ENCODE measurements at regions not wholly inside any gene's neighbourhood (a gene's known extent, or its start where the extent isn't known, plus 50 kb on each side); places are given as distances from the start of the nearest gene placed in this dataset.
A peak's percentile ranks its signal among the peaks of the same experiment; 100 is the strongest.

- Histone ChIP-seq H3K27ac (ENCODE audit: extremely low read depth, low read depth, low read length) (no peak overlapping the region), H3K4me1 (replicated peaks in 1 of 2; ENCODE audit: control insufficient read depth in 2 of 2, insufficient read depth in 2 of 2, low read length in 2 of 2) (no peaks in the 10 kb centered on the region), H3K9ac (ENCODE audit: insufficient read depth in 1 of 2, low read depth in 2 of 2, low read length in 2 of 2) (no peak overlapping the region), H3K4me2 (ENCODE audit: insufficient read depth, low read length) (no peak overlapping the region), H3K27me3 (ENCODE audit: control insufficient read depth in 2 of 2, insufficient read depth in 2 of 2, low read length in 2 of 2) (no peaks in the 10 kb centered on the region), H2AFZ (ENCODE audit: low read depth, low read length) (no peak overlapping the region), H3K4me3 (no peak overlapping the region), H3K79me2 (ENCODE audit: control insufficient read depth, insufficient read depth, low read length) (no peaks in the 10 kb centered on the region), H3K9me1 (ENCODE audit: control insufficient read depth, insufficient read depth, low read length) (no peaks in the 10 kb centered on the region), H4K20me1 (replicated peaks; ENCODE audit: control insufficient read depth, insufficient read depth, low read length) (no peaks in the 10 kb centered on the region), H3K9me3 (replicated peaks; ENCODE audit: control insufficient read depth, insufficient read depth, low read depth, low read length) (no peaks in the 10 kb centered on the region), H3K36me3 (ENCODE audit: control insufficient read depth, insufficient read depth, low read length) (no peaks in the 10 kb centered on the region)
- TF ChIP-seq, protein P1, sequence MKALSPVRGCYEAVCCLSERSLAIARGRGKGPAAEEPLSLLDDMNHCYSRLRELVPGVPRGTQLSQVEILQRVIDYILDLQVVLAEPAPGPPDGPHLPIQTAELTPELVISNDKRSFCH (CRISPR knock-in tag; IDR thresholded peaks at IDR 0.05) = no peak
- TF ChIP-seq, protein P1 (tag; IDR thresholded peaks at IDR 0.05) = no peak
- TF ChIP-seq CHCHD3 (CRISPR knock-in tag; IDR thresholded peaks at IDR 0.05) = no peak
- no peak for TF ChIP-seq CHD2 (IDR thresholded peaks at IDR 0.05; ENCODE audit: low read depth, low read length)
- TF ChIP-seq HDAC2 (IDR thresholded peaks at IDR 0.05) = no peak
- no peak for TF ChIP-seq NR1H2 (CRISPR knock-in tag; IDR thresholded peaks at IDR 0.05)
- TF ChIP-seq SNIP1 (IDR thresholded peaks at IDR 0.05; ENCODE audit: low read depth) = no peak
- TF ChIP-seq CTCF (IDR thresholded peaks at IDR 0.05 in 2 of 3, conservative IDR thresholded peaks at IDR 0.05 in 1 of 3; ENCODE audit: insufficient read depth in 2 of 3, low read depth in 1 of 3, low read length in 3 of 3) = peak; percentile 22 to 50 (median 45); a peak in 4 of 6 replicates
- TF ChIP-seq CXXC5 (CRISPR knock-in tag; IDR thresholded peaks at IDR 0.05) = no peak
- TF ChIP-seq ZNF224 (CRISPR knock-in tag; IDR thresholded peaks at IDR 0.05) = no peak
- peak; percentile 33 to 78 for TF ChIP-seq RAD21 (CRISPR knock-in tag; conservative IDR thresholded peaks at IDR 0.05 in 1 of 2, IDR thresholded peaks at IDR 0.05 in 1 of 2)
- no peak for TF ChIP-seq FOXA1 (IDR thresholded peaks at IDR 0.05; ENCODE audit: borderline replicate concordance)
- BruUV-seq (replicated peaks) = no TSS peak
- DNase-seq (ENCODE audit: extremely low read depth in 1 of 4, low spot score in 3 of 4) (peak in 2 of 4 experiments; percentile 22 to 37), FAIRE-seq (peak; percentile 55), ATAC-seq (peak; percentile 54; the same call in 2 of the 3 replicates)
- POLR2A ChIA-PET = no interaction called here
- intact Hi-C loops (cut with micrococcal nuclease) (loop anchor here (2.0 kb wide), 1 partner anchor 523 kb away; no protein-coding TSS in a partner anchor), in situ Hi-C loops (cut with MboI) (no loop called here)
- CTCF ChIA-PET (ENCODE audit: low intra/inter-chr PET ratio) = no interaction called here
- 14% methylated on average over 4 of the region's 4 CpGs for WGBS (ENCODE audit: insufficient coverage, low coverage, missing lambda C conversion rate)
Measured at GRCh38 chr2:156065912-156066311, 266.6 kb downstream of the NR4A2 start.

Measured in K562 (cell line).